HG03432 (cell line): ENCODE measurements at regions not wholly inside any gene's neighbourhood (a gene's known extent, or its start where the extent isn't known, plus 50 kb on each side); places are given as distances from the start of the nearest gene placed in this dataset.

Experiments
- ATAC-seq: cut with Tn5 transposase; IDR thresholded peaks from one replicate; pipeline ENCODE4 v1.9.1; 2021; ENCODE audit warnings: mild to moderate bottlenecking, moderate library complexity; ENCODE audit not compliant: unreplicated experiment

GRCh38 chr9:515665-516064 lies 301.0 kb downstream of the DOCK8 start:
- no peak for ATAC-seq

- no peak for ATAC-seq
These were observed 303.3 kb downstream of the DOCK8 start for GRCh38 chr9:517993-518392.

- no peak for ATAC-seq
These were observed 303.9 kb downstream of the DOCK8 start for GRCh38 chr9:518540-518939.

- ATAC-seq: no peak
These were observed 304.9 kb downstream of the DOCK8 start for GRCh38 chr9:519579-519978.

DNA sequence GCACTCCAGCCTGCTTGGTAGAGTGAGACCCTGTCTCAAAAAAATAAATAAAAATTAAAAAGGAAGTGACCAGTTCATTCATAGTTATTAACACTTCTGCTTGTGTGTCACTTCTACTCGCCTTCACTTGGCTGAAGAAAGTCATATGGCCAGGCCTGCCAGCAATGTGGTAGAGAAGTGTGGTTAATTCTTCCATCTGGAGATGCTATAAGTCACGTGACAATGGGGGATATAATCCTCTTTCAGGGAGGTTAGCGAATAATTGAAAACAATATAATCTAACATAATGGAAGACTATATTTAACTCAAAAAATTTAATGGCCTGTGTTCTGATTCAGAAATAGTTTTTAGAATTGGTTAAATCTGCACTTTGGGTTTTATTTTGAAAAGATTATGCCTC lies 305.6 kb downstream of the DOCK8 start:
- ATAC-seq: no peak

- no peak for ATAC-seq
These were observed 307.5 kb downstream of the DOCK8 start for GRCh38 chr9:522190-522589.

- no peak for ATAC-seq
These were observed 308.0 kb downstream of the DOCK8 start for GRCh38 chr9:522658-523057.

- no peak for ATAC-seq
These were observed 308.8 kb downstream of the DOCK8 start for GRCh38 chr9:523444-523843.

DNA sequence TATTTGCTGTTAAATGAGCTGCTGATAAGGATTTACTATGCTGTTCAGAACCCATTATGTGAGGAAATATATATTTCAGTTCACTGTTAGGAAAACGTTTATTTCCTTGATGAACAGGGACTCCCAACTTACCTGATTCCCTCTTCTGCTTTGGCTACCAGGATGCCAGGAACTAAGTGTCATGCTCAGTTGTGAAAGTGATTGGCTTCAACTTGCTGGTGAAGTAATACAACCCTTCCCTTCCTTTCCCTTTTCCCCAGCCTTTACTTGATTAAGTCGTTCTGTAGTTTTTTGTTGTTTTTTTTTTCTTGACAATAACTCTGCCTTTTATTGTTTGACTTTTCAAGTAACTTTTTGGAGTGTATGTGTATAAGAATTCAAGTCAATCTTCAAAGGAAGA lies 309.3 kb downstream of the DOCK8 start:
- ATAC-seq: no peak

GRCh38 chr9:526904-527591 lies 312.4 kb downstream of the DOCK8 start:
- ATAC-seq: no peak

DNA sequence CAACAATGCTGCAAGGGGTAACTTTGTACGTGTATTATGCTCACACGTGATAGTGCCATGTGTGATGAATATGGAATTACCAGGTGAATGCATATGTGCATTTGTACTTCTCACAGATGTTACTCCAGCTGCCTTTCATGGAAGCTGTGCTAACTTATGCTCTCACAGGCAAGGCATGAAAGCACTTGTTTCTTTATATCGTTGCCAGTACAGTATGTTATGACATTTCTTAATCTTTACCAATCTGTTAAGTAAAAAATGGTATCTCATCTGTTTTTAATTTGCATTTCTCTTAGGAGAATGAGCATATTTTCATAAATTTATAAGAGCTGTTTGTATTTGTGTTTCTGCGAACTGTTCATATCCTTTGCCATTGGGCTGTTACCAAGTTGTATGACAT lies 311.8 kb upstream of the DMRT1 start:
- ATAC-seq: no peak

GRCh38 chr9:530681-531080 lies 310.8 kb upstream of the DMRT1 start:
- no peak for ATAC-seq

- ATAC-seq: no peak
These were observed 308.8 kb upstream of the DMRT1 start for GRCh38 chr9:532707-533106.

DNA sequence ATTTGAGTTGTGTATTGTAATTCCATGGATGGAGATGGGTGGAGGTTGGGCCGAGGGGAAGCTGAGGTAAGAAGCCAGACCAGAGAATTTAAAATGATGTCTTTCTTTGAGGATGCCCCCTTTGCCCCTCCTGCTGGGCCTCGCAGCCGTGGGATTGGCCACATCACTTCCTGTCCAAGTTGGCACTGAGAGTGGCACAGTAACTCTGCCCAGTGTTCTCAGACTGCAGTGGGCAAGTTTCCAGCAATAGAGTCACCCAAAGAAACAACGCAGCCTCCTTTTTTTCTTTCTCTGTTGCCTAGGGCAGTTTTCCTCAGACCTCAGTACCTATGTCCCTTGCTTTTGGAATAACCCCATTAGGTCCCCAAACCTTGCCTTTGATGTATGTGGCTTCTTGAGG lies 306.6 kb upstream of the DMRT1 start:
- ATAC-seq: no peak

GRCh38 chr9:535356-535755 lies 306.1 kb upstream of the DMRT1 start:
- ATAC-seq: no peak

GRCh38 chr9:536597-537511 lies 304.6 kb upstream of the DMRT1 start:
- ATAC-seq: no peak

- no peak for ATAC-seq
These were observed 298.0 kb upstream of the DMRT1 start for GRCh38 chr9:543478-543877.

GRCh38 chr9:545480-545879 lies 296.0 kb upstream of the DMRT1 start:
- ATAC-seq: no peak

DNA sequence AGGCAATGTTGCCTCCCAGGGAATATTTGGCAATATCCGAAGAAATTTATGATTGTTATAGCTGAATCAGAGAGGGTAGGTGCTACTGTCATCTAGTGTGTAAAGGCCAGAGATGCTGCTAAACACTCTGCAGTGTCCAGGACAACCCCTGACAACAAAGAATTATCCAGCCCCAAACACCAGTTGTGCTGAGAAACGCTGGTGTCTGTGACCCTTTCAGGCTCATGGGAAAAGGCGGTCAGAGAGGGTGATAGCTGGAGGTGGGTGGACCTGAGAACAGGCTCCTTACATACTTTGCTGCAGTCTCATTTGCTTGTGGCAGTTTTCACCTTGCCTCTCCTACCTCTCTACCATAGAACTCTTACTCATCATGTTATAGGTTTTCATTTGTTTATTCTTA lies 295.3 kb upstream of the DMRT1 start:
- ATAC-seq: no peak

- ATAC-seq: no peak
These were observed 294.7 kb upstream of the DMRT1 start for GRCh38 chr9:546797-547223.

GRCh38 chr9:547314-547713 lies 294.2 kb upstream of the DMRT1 start:
- ATAC-seq: no peak

GRCh38 chr9:549455-549997 lies 292.0 kb upstream of the DMRT1 start:
- ATAC-seq: no peak
